ENCODE measurements at regions not wholly inside any gene's neighbourhood (a gene's known extent, or its start where the extent isn't known, plus 50 kb on each side); places are given as distances from the start of the nearest gene placed in this dataset.
"Not testable (repeated sequence)": the region's sequence is repeated elsewhere in the genome, so short reads cannot be mapped to it uniquely, and the experiment has no call there.

GRCh38 chr1:30102605-30103004 lies 620.8 kb downstream of the MATN1 start:
- Mint-ChIP-seq H3K9me3 (ENCODE audit: low read depth) (peaks cover 4% of the 10 kb centered on the region), H3K27me3 (peaks cover 43% of the 10 kb centered on the region), H3K27ac (no peak overlapping the region), H3K36me3 (ENCODE audit: insufficient read depth) (no peaks in the 10 kb centered on the region), H3K4me3 (ENCODE audit: low read depth) (no peak overlapping the region), H3K4me1 (ENCODE audit: low read depth) (no peaks in the 10 kb centered on the region)
- DNase-seq (ENCODE audit: low spot score, unreplicated experiment) = no peak
- no peak for TF ChIP-seq CTCF (IDR thresholded peaks at IDR 0.05; ENCODE audit: unreplicated experiment)

DNA sequence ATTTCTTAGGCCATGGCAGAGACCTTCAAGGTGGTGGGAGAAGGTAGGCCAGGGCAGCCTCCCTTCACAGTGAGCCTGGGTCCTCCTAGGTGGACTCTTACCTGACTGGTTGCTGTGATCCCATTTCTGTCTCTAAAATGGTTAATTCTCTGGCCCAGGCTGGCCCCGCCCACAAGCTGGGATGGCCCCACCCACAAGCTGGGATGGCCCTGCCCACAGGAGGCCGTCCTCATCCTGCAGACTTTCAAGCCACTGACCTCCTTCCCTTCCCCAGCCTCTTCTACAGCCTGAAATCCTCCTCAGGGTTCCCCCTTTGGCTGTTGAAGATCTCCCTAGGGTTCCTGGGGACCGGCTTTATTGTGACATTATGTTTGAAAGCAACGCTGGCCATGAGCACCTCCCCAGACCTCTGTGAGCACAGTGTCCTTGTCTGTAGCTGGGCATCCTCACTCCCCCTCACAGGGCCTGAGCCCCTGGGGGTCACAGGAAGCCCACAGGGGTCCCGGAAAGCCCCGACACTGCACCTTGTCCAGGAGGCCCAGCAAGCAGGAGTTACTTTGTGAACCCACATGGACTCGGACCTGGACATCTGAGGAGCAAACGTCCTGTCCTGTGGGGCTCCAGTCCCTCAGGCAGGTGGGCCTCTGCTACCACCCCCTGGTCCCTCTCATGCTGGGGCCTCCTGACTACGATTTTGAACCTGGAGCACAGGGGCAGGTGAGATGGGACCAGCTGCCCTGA lies 621.7 kb downstream of the MATN1 start:
- Mint-ChIP-seq H3K4me1 (ENCODE audit: low read depth) (no peaks in the 10 kb centered on the region), H3K27ac (no peak overlapping the region), H3K9me3 (ENCODE audit: low read depth) (peaks cover 4% of the 10 kb centered on the region), H3K4me3 (ENCODE audit: low read depth) (no peak overlapping the region), H3K36me3 (ENCODE audit: insufficient read depth) (no peaks in the 10 kb centered on the region), H3K27me3 (peaks cover 41% of the 10 kb centered on the region)
- no peak for TF ChIP-seq CTCF (IDR thresholded peaks at IDR 0.05; ENCODE audit: unreplicated experiment)
- no peak for DNase-seq (ENCODE audit: low spot score, unreplicated experiment)

GRCh38 chr1:30101016-30101415 lies 622.4 kb downstream of the MATN1 start:
- Mint-ChIP-seq H3K4me3 (ENCODE audit: low read depth) (no peak overlapping the region), H3K9me3 (ENCODE audit: low read depth) (peaks cover 4% of the 10 kb centered on the region), H3K27ac (no peak overlapping the region), H3K27me3 (peaks cover 40% of the 10 kb centered on the region), H3K4me1 (ENCODE audit: low read depth) (no peaks in the 10 kb centered on the region), H3K36me3 (ENCODE audit: insufficient read depth) (no peaks in the 10 kb centered on the region)
- TF ChIP-seq CTCF (IDR thresholded peaks at IDR 0.05; ENCODE audit: unreplicated experiment) = no peak
- no peak for DNase-seq (ENCODE audit: low spot score, unreplicated experiment)

GRCh38 chr1:30100524-30100862 lies 622.9 kb downstream of the MATN1 start:
- Mint-ChIP-seq H3K27ac (no peak overlapping the region), H3K4me1 (ENCODE audit: low read depth) (no peaks in the 10 kb centered on the region), H3K4me3 (ENCODE audit: low read depth) (no peak overlapping the region), H3K36me3 (ENCODE audit: insufficient read depth) (no peaks in the 10 kb centered on the region), H3K27me3 (peaks cover 34% of the 10 kb centered on the region), H3K9me3 (ENCODE audit: low read depth) (peaks cover 4% of the 10 kb centered on the region)
- TF ChIP-seq CTCF (IDR thresholded peaks at IDR 0.05; ENCODE audit: unreplicated experiment) = no peak
- no peak for DNase-seq (ENCODE audit: low spot score, unreplicated experiment)

- H3K36me3 Mint-ChIP-seq (ENCODE audit: insufficient read depth) = no peaks in the 10 kb centered on the region
- H3K4me3 Mint-ChIP-seq (ENCODE audit: low read depth) = no peak overlapping the region
- no peak for TF ChIP-seq CTCF (IDR thresholded peaks at IDR 0.05; ENCODE audit: unreplicated experiment)
- no peak overlapping the region for H3K27ac Mint-ChIP-seq
- peaks cover 29% of the 10 kb centered on the region for H3K27me3 Mint-ChIP-seq
- peaks cover 4% of the 10 kb centered on the region for H3K9me3 Mint-ChIP-seq (ENCODE audit: low read depth)
- no peak for DNase-seq (ENCODE audit: low spot score, unreplicated experiment)
- H3K4me1 Mint-ChIP-seq (ENCODE audit: low read depth) = no peaks in the 10 kb centered on the region
Observed at GRCh38 chr1:30099587-30100523, 623.5 kb downstream of the MATN1 start.

DNA sequence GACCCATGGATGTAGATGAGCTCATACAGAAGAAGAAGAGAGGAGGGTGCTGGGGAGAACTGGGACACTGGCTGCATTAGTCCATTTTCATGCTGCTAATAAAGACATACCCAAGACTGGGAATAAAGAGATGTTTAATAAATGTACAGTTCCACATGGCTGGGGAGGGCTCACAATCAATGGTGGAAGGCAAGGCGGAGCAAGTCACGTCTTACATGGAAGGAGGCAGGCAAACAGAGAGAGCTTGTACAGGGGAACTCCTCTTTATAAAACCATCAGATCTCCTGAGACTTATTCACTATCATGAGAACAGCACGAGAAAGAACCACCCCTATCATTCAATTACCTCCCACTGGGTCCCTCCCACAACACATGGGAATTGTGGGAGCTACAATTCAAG lies 625.5 kb downstream of the MATN1 start:
- H3K36me3 Mint-ChIP-seq (ENCODE audit: insufficient read depth); H3K9me3 Mint-ChIP-seq (ENCODE audit: low read depth): not testable (repeated sequence)

More for the DNA sequence above, 625.5 kb downstream of the MATN1 start:
- H3K27ac Mint-ChIP-seq; H3K4me3 Mint-ChIP-seq (ENCODE audit: low read depth); H3K4me1 Mint-ChIP-seq (ENCODE audit: low read depth); DNase-seq (ENCODE audit: low spot score, unreplicated experiment): not testable (repeated sequence)
- H3K27me3 Mint-ChIP-seq = peaks cover 21% of the 10 kb centered on the region

All from progenitor cell of endocrine pancreas (in vitro differentiated cells).